GM12878 (cell line): ENCODE measurements at regions not wholly inside any gene's neighbourhood (a gene's known extent, or its start where the extent isn't known, plus 50 kb on each side); places are given as distances from the start of the nearest gene placed in this dataset.

ENCODE experiments used
- ATAC-seq: fragments of 200-7000 bp; cut with Tn5 transposase; 3 replicates; pipeline ENCODE4 v1.9.1; 2020; ENCODE audit warnings: mild to moderate bottlenecking, moderate library complexity
- BruUV-seq: library from RNA; stranded (reverse); fragments of 400-500 nt; replicated peaks from 2 replicates; lab custom pipeline; 2021; lab: Mats Ljungman, UMichigan
- CTCF ChIA-PET: fragments of 300-600 bp; sonication (Branson Sonifier 250); formaldehyde crosslinking; extraction: SDS; loops from one replicate; lab custom pipeline; 2021; ENCODE audit warnings: inconsistent platforms; lab: Yijun Ruan, JAX
- POLR2A ChIA-PET: fragments of 350-600 bp; formaldehyde crosslinking; extraction: SDS; loops from one replicate; lab custom pipeline; 2021; ENCODE audit warnings: inconsistent platforms; lab: Charles Lee
- RAD21 ChIA-PET: fragments of 300-600 bp; sonication (Branson Sonifier 250); formaldehyde crosslinking; loops from one replicate; lab custom pipeline; 2023; ENCODE audit warnings: antibody characterized with exemption; ENCODE audit not compliant: unreplicated experiment; lab: Charles Lee
- SMC1A ChIA-PET: fragments of 300-600 bp; sonication (Branson Sonifier 250); formaldehyde crosslinking; loops from one replicate; lab custom pipeline; 2023; ENCODE audit not compliant: unreplicated experiment, uncharacterized antibody; lab: Charles Lee
- DNase-seq: peaks from one replicate; pipeline ENCODE4 v3.0.0-alpha.2; 2011; ENCODE audit warnings: low read depth, low spot score
- FAIRE-seq: peaks from 3 replicates; lab custom pipeline; 2011; peaks lifted over from hg19 to GRCh38; lab: Jason Lieb, UNC
- H2AFZ ChIP-seq: 2 replicates; pipeline ENCODE4 v1.6.0; 2011; ENCODE audit warnings: low read depth, low read length, control low read depth; ENCODE audit not compliant: control insufficient read depth
- H3K27ac ChIP-seq: 2 replicates; pipeline ENCODE4 v1.5.1; 2011; ENCODE audit warnings: control low read depth; ENCODE audit not compliant: control insufficient read depth, insufficient read depth
- H3K27me3 ChIP-seq, 2 experiments: replicated peaks in 1 of 2; 2 replicates each; pipeline versions ENCODE4 v1.6.0 to v1.6.1; 2011; ENCODE audit warnings: low read length in 1 of 2; ENCODE audit not compliant: control insufficient read depth in 2 of 2, insufficient read depth in 2 of 2
- H3K36me3 ChIP-seq, 2 experiments: 2 replicates each; pipeline ENCODE4 v1.5.1; 2011; ENCODE audit warnings: low read length in 1 of 2; ENCODE audit not compliant: control insufficient read depth in 2 of 2, insufficient read depth in 2 of 2
- H3K4me1 ChIP-seq: 2 replicates; pipeline ENCODE4 v1.6.1; 2011; ENCODE audit warnings: mild to moderate bottlenecking, low read length, moderate library complexity, mixed read lengths; ENCODE audit not compliant: control insufficient read depth, insufficient read depth
- H3K4me2 ChIP-seq: 2 replicates; pipeline ENCODE4 v1.6.0; 2011; ENCODE audit warnings: control low read depth; ENCODE audit not compliant: control insufficient read depth, insufficient read depth
- H3K4me3 ChIP-seq: fragments of 200-600 bp; sonication (generic); 2 replicates; pipeline ENCODE4 v1.5.1; 2016
- H3K79me2 ChIP-seq: 2 replicates; pipeline ENCODE4 v1.6.0; 2011; ENCODE audit warnings: low read length; ENCODE audit not compliant: control insufficient read depth, insufficient read depth
- H3K9ac ChIP-seq: 2 replicates; pipeline ENCODE4 v1.8.0; 2011; ENCODE audit warnings: low read length, control low read depth, mixed read lengths; ENCODE audit not compliant: control insufficient read depth, insufficient read depth
- H3K9me3 ChIP-seq: replicated peaks from 3 replicates; pipeline ENCODE4 v1.5.1; 2011; ENCODE audit warnings: mild to moderate bottlenecking, low read length; ENCODE audit not compliant: control insufficient read depth, insufficient read depth
- H4K20me1 ChIP-seq: 2 replicates; pipeline ENCODE4 v1.6.0; 2011; ENCODE audit not compliant: control insufficient read depth, insufficient read depth
- CBFB ChIP-seq: IDR thresholded peaks from 2 replicates; pipeline ENCODE4 v1.6.1; 2016; ENCODE audit warnings: antibody characterized with exemption, low read depth
- CREM ChIP-seq: IDR thresholded peaks from 2 replicates; pipeline ENCODE4 v1.6.1; 2014; ENCODE audit warnings: antibody characterized with exemption, low read depth
- EGR1 ChIP-seq, 2 experiments: IDR thresholded peaks; 1 replicate in 1 of 2; 2 replicates in 1 of 2; pipeline ENCODE4 v1.6.1; 2011 to 2012; ENCODE audit warnings: low read depth in 2 of 2, low read length in 2 of 2, borderline replicate concordance in 1 of 2, mild to moderate bottlenecking in 1 of 2, moderate library complexity in 1 of 2
- FOXM1 ChIP-seq: IDR thresholded peaks from 2 replicates; pipeline ENCODE4 v1.6.1; 2012; ENCODE audit warnings: low read depth, mild to moderate bottlenecking, inconsistent platforms, low read length, moderate library complexity
- GATAD2B ChIP-seq: fragments of 450-650 bp; conservative IDR thresholded peaks from 2 replicates; pipeline ENCODE4 v1.6.1; 2017; ENCODE audit warnings: low read depth, mild to moderate bottlenecking, moderate library complexity
- HDAC6 ChIP-seq: fragments of 200-600 bp; sonication (generic); IDR thresholded peaks from one replicate; pipeline ENCODE4 v1.8.0; 2017; ENCODE audit warnings: antibody characterized with exemption; ENCODE audit not compliant: unreplicated experiment
- JUNB ChIP-seq: IDR thresholded peaks from 2 replicates; pipeline ENCODE4 v1.6.1; 2016; ENCODE audit warnings: antibody characterized with exemption, mild to moderate bottlenecking
- MLLT1 ChIP-seq: fragments of 450-650 bp; IDR thresholded peaks from 2 replicates; pipeline ENCODE4 v1.6.1; 2016; ENCODE audit warnings: mild to moderate bottlenecking
- NBN ChIP-seq: fragments of 450-650 bp; IDR thresholded peaks from 2 replicates; pipeline ENCODE4 v1.6.1; 2016
- NR2C2 ChIP-seq: IDR thresholded peaks from 2 replicates; pipeline ENCODE4 v1.6.1; 2011; ENCODE audit warnings: borderline replicate concordance, low read depth; ENCODE audit not compliant: control insufficient read depth, insufficient read length
- PBX3 ChIP-seq: IDR thresholded peaks from 2 replicates; pipeline ENCODE4 v1.6.1; 2011; ENCODE audit warnings: mild to moderate bottlenecking, low read depth, low read length, moderate library complexity; ENCODE audit not compliant: insufficient replicate concordance
- SPI1 ChIP-seq: IDR thresholded peaks from 2 replicates; pipeline ENCODE4 v1.6.1; 2011; ENCODE audit warnings: low read depth, mild to moderate bottlenecking, low read length, moderate library complexity, borderline replicate concordance; ENCODE audit not compliant: insufficient read depth
- SREBF1 ChIP-seq: IDR thresholded peaks from 2 replicates; pipeline ENCODE4 v1.6.1; 2012; ENCODE audit warnings: mild to moderate bottlenecking, low read length
- TCF12 ChIP-seq: IDR thresholded peaks from 2 replicates; pipeline ENCODE4 v1.6.1; 2011; ENCODE audit warnings: low read depth, mild to moderate bottlenecking, low read length
- USF2 ChIP-seq: IDR thresholded peaks from 2 replicates; pipeline ENCODE4 v1.6.1; 2011; ENCODE audit warnings: low read depth, low read length, improper control_type of control experiment, borderline replicate concordance
- WGBS: methylation state at CpG from one replicate; pipeline ENCODE4 v1.1.6; 2016; ENCODE audit warnings: low lambda C conversion rate; ENCODE audit not compliant: insufficient replicate concordance, insufficient coverage; ENCODE audit errors: missing lambda C conversion rate; 5-methylcytosine and 5-hydroxymethylcytosine counted together
- in situ Hi-C: fragments of 300-500 bp; cut with MboI; formaldehyde crosslinking; loops from 9 replicates; pipeline ENCODE4 v1.14.3; 2018; ENCODE audit warnings: mixed read lengths
- intact Hi-C: fragments of 100-400 bp; cut with micrococcal nuclease; formaldehyde crosslinking; loops from one replicate; pipeline ENCODE4 v1.14.2; 2022; ENCODE audit not compliant: unreplicated experiment

- Histone ChIP-seq H3K4me2 (no peak overlapping the region), H3K9me3 (no peaks in the 10 kb centered on the region; the same call in 2 of the 3 replicates), H3K9ac (no peak overlapping the region), H3K27me3 (no peaks in the 10 kb centered on the region), H3K36me3 (no peaks in the 10 kb centered on the region), H3K79me2 (no peaks in the 10 kb centered on the region), H4K20me1 (no peaks in the 10 kb centered on the region), H2AFZ (no peak overlapping the region), H3K4me3 (no peak overlapping the region), H3K27ac (no peak overlapping the region), H3K4me1 (no peaks in the 10 kb centered on the region)
- CTCF ChIA-PET: no interaction called here
- in situ Hi-C loops (no loop called here), intact Hi-C loops (no loop called here)
- RAD21 ChIA-PET: no interaction called here
- WGBS: 53% methylated on average over 7 of the region's 7 CpGs
- ATAC-seq (no peak), DNase-seq (no peak), FAIRE-seq (no peak)
- SMC1A ChIA-PET: no interaction called here
- BruUV-seq: no TSS peak
- TF ChIP-seq CBFB: no peak
- no peak for TF ChIP-seq SPI1
- POLR2A ChIA-PET: no interaction called here
These were observed 213.2 kb upstream of the MGMT start for GRCh38 chr10:129253865-129254179.

GRCh38 chr10:129258283-129258923, 208.6 kb upstream of the MGMT start:
- no peak for DNase-seq
- Histone ChIP-seq H4K20me1 (no peaks in the 10 kb centered on the region), H3K4me1 (no peaks in the 10 kb centered on the region), H3K4me2 (no peak overlapping the region), H3K27me3 (no peaks in the 10 kb centered on the region), H3K9ac (no peak overlapping the region), H3K79me2 (no peaks in the 10 kb centered on the region), H2AFZ (no peak overlapping the region), H3K36me3 (no peaks in the 10 kb centered on the region), H3K27ac (no peak overlapping the region), H3K4me3 (no peak overlapping the region), H3K9me3 (no peaks in the 10 kb centered on the region)
- POLR2A ChIA-PET: no interaction called here
- ATAC-seq: no peak
- in situ Hi-C loops: no loop called here
- FAIRE-seq: no peak
- intact Hi-C loops: no loop called here
- RAD21 ChIA-PET: no interaction called here
- SMC1A ChIA-PET: no interaction called here
- TF ChIP-seq SREBF1 (no peak), CREM (no peak), JUNB (no peak), MLLT1 (no peak), GATAD2B (no peak), HDAC6 (no peak), TCF12 (no peak), NBN (no peak), FOXM1 (no peak), USF2 (no peak), NR2C2 (no peak), EGR1 (IDR thresholded peaks at IDR 0.05; ENCODE audit: borderline replicate concordance in 1 of 2, low read depth in 2 of 2, low read length in 2 of 2) (no peak), PBX3 (no peak)
- WGBS: 3% methylated on average over 9 of the region's 9 CpGs
- CTCF ChIA-PET: no interaction called here
- BruUV-seq: no TSS peak
